Heart left ventricle (tissue), 16 donors: ENCODE measurements at regions not wholly inside any gene's neighbourhood (a gene's known extent, or its start where the extent isn't known, plus 50 kb on each side); places are given as distances from the start of the nearest gene placed in this dataset.
A peak's percentile ranks its signal among the peaks of the same experiment; 100 is the strongest.

ENCODE experiments used
- ATAC-seq, 4 donors: fragments of 200-7000 bp; cut with Tn5 transposase; one replicate each; pipeline ENCODE4 v1.9.1; 2020 to 2022; ENCODE audit warnings: moderate library complexity in 4 of 4, mild to moderate bottlenecking in 3 of 4, moderate number of reproducible peaks in 1 of 4
- DNase-seq, 5 donors: peaks; one replicate each; pipeline ENCODE4 v3.0.0-alpha.2; 2020
- H3K27ac ChIP-seq, 12 donors: fragments of 200-600 bp; sonication (generic) in 4 of 12; one replicate each; pipeline versions ENCODE4 v1.5.0 to v1.8.0; 2016 to 2022; ENCODE audit warnings: mild to moderate bottlenecking in 2 of 12
- H3K27me3 ChIP-seq, 9 donors: fragments of 200-600 bp; sonication (generic) in 2 of 9; one replicate each; pipeline versions ENCODE4 v1.5.1 to v1.8.0; 2016 to 2022; ENCODE audit warnings: mild to moderate bottlenecking in 3 of 9
- H3K36me3 ChIP-seq, 9 donors: fragments of 200-600 bp; sonication (generic) in 2 of 9; one replicate each; pipeline versions ENCODE4 v1.5.0 to v1.8.0; 2018 to 2022; ENCODE audit warnings: mild to moderate bottlenecking in 2 of 9
- H3K4me1 ChIP-seq, 12 donors: fragments of 200-600 bp; sonication (generic) in 4 of 12; one replicate each; pipeline versions ENCODE4 v1.5.0 to v1.8.0; 2016 to 2022; ENCODE audit warnings: mild to moderate bottlenecking in 3 of 12
- H3K4me3 ChIP-seq, 12 donors: fragments of 200-600 bp; sonication (generic) in 4 of 12; one replicate each; pipeline versions ENCODE4 v1.5.0 to v1.8.0; 2017 to 2022; ENCODE audit warnings: mild to moderate bottlenecking in 9 of 12, moderate library complexity in 4 of 12
- H3K9me3 ChIP-seq, 12 donors: fragments of 200-600 bp; sonication (generic) in 4 of 12; one replicate each; pipeline versions ENCODE4 v1.5.0 to v1.8.0; 2016 to 2022; ENCODE audit warnings: mild to moderate bottlenecking in 1 of 12
- POLR2A ChIP-seq, 2 donors: fragments of 450-650 bp; IDR thresholded peaks; one replicate each; pipeline ENCODE4 v1.6.1; 2017; ENCODE audit warnings: antibody characterized with exemption in 2 of 2, mild to moderate bottlenecking in 2 of 2, moderate library complexity in 2 of 2
- WGBS, 4 donors: extraction: QIAGEN DNeasy Blood & Tissue Kit in 2 of 4; methylation state at CpG; one replicate each; pipeline versions ENCODE4 v1.1.5 to v1.1.7; 2013 to 2018; 5-methylcytosine and 5-hydroxymethylcytosine counted together
- intact Hi-C, 10 donors: fragments of 100-400 bp; cut with DNase I; formaldehyde crosslinking; loops; one replicate each; pipeline versions ENCODE4 v1.11.1 to v1.14.2; 2022
- TF ChIP-seq, protein P1 (sequence below), 12 donors: fragments of 200-600 bp; sonication (generic) in 4 of 12; IDR thresholded peaks; one replicate each; pipeline versions ENCODE4 v1.5.0 to v1.8.0; 2018 to 2022; ENCODE audit warnings: antibody characterized with exemption in 12 of 12, mild to moderate bottlenecking in 5 of 12
- donor health status: ischemic (EF 13 %, LVEDD 7.1; RV severe dilation, severe dysfunction).
- donor health status: healthy with polysubstance abuse.
- donor health status: DM: no; HTN: yes; CAD: no.
- donor health status: DM: no; HTN: no; CAD: no.
- donor health status: ischemic (EF 25% LVEDD 6.9; RV normal size, moderate dysfunction).
- donor health status: ischemic (EF 25% LVEDD 5.7; RV mildly dilated, moderate dysfunction).
- donor health status: healthy.
- donor health status: DM: yes; HTN: yes; CAD: no.
- donor health status: ischemic (EF 35%, LVEDD 5.7; RV mildly dilated, moderate dysfunction).
- donor health status: nonischemic (EF 11% LVEDD 7.7; RV severe dilation, severe dysfunction).
- donor health status: DM: yes; HTN: yes; CAD: no.
- donor health status: PGD.
- donor health status: ischemic (EF 29% LVEDD 5.4; RV normal size, mild dysfunction).
- donor health status: nonischemic (EF 23%, LVEDD 6.1; RV moderate dilation, normal function).

DNA sequence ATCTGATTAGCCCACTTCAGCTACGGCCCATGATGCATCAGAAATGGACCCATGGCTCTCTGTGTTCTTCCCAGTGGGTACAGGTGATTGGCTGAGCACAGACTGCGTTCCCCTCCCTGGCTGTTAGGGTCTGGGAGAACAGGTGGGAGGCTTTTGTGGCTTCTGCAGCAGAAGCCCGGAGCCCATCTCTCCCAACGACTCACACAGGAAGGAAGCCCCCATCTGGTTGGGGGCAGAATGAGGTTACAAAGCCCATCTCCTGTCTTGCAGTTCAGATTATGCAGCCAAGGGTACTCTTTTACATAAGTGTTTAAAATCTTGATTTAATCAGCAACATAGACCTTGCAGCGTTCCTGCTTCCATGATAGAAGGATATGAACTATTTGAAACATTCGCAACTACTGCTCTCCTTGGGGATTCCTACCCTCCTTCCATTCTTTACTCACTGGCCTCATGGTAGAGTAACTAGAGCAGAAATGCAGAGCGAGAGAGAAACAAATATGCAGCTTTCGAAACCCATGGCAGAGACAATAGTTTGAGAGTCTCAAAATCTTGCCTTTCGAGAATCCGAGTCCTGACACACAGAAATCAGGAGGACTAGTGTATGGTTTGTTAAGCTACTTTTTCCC, 291.3 kb downstream of the TLE3 start:
- Histone ChIP-seq H3K9me3 (no peaks in the 10 kb centered on the region), H3K27ac (no peak overlapping the region), H3K4me1 (peaks cover 0 to 5% (median 0%) of the 10 kb centered on the region in 12 donors), H3K4me3 (no peak overlapping the region), H3K27me3 (peaks cover 0 to 16% (median 0%) of the 10 kb centered on the region in 9 donors), H3K36me3 (no peaks in the 10 kb centered on the region)
- TF ChIP-seq, protein P1, sequence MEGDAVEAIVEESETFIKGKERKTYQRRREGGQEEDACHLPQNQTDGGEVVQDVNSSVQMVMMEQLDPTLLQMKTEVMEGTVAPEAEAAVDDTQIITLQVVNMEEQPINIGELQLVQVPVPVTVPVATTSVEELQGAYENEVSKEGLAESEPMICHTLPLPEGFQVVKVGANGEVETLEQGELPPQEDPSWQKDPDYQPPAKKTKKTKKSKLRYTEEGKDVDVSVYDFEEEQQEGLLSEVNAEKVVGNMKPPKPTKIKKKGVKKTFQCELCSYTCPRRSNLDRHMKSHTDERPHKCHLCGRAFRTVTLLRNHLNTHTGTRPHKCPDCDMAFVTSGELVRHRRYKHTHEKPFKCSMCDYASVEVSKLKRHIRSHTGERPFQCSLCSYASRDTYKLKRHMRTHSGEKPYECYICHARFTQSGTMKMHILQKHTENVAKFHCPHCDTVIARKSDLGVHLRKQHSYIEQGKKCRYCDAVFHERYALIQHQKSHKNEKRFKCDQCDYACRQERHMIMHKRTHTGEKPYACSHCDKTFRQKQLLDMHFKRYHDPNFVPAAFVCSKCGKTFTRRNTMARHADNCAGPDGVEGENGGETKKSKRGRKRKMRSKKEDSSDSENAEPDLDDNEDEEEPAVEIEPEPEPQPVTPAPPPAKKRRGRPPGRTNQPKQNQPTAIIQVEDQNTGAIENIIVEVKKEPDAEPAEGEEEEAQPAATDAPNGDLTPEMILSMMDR (IDR thresholded peaks at IDR 0.05), result no peak
- no peak for TF ChIP-seq POLR2A (IDR thresholded peaks at IDR 0.05)
- intact Hi-C loops, result no loop called here
- 66 to 74% (median 72%) methylated on average over 9 to 10 of the region's 10 CpGs for WGBS, 4 donors
- no peak for DNase-seq
- no peak for ATAC-seq

- intact Hi-C loops, result no loop called here
- H3K27me3 ChIP-seq, result peaks cover 0 to 16% (median 0%) of the 10 kb centered on the region in 9 donors
- no peak overlapping the region for H3K4me3 ChIP-seq
- TF ChIP-seq POLR2A (IDR thresholded peaks at IDR 0.05), result no peak
- TF ChIP-seq, protein P1 (IDR thresholded peaks at IDR 0.05), result no peak
- H3K9me3 ChIP-seq, result no peaks in the 10 kb centered on the region
- DNase-seq (peak in 1 of 5 donors; percentile 55), ATAC-seq (peak in 2 of 4 donors; percentile 47 to 49)
- 62 to 81% (median 73%) methylated on average over 5 of the region's 5 CpGs for WGBS, 4 donors
- no peaks in the 10 kb centered on the region for H3K36me3 ChIP-seq
- H3K27ac ChIP-seq, result no peak overlapping the region
- H3K4me1 ChIP-seq, result peaks cover 0 to 5% (median 0%) of the 10 kb centered on the region in 12 donors
These were observed 290.0 kb downstream of the TLE3 start for GRCh38 chr15:69807721-69808120.

GRCh38 chr15:69808756-69809155, 289.0 kb downstream of the TLE3 start:
- H3K4me1 ChIP-seq, result peaks cover 0 to 5% (median 0%) of the 10 kb centered on the region in 12 donors
- H3K36me3 ChIP-seq, result no peaks in the 10 kb centered on the region
- H3K27ac ChIP-seq, result no peak overlapping the region
- H3K27me3 ChIP-seq, result peaks cover 0 to 22% (median 0%) of the 10 kb centered on the region in 9 donors
- H3K4me3 ChIP-seq, result no peak overlapping the region
- no peaks in the 10 kb centered on the region for H3K9me3 ChIP-seq
- intact Hi-C loops, result no loop called here
- ATAC-seq (no peak), DNase-seq (no peak)
- WGBS, 4 donors, result 71 to 82% (median 76%) methylated on average over 4 of the region's 4 CpGs
- TF ChIP-seq, protein P1 (IDR thresholded peaks at IDR 0.05), result no peak
- no peak for TF ChIP-seq POLR2A (IDR thresholded peaks at IDR 0.05)

- H3K4me3 ChIP-seq, result no peak overlapping the region
- DNase-seq (no peak), ATAC-seq (no peak)
- peaks cover 0 to 5% (median 0%) of the 10 kb centered on the region in 12 donors for H3K4me1 ChIP-seq
- WGBS, 4 donors, result 84 to 90% (median 87%) methylated on average over 2 of the region's 2 CpGs
- no peaks in the 10 kb centered on the region for H3K36me3 ChIP-seq
- peaks cover 0 to 24% (median 0%) of the 10 kb centered on the region in 9 donors for H3K27me3 ChIP-seq
- H3K27ac ChIP-seq, result no peak overlapping the region
- TF ChIP-seq, protein P1 (IDR thresholded peaks at IDR 0.05), result no peak
- no peak for TF ChIP-seq POLR2A (IDR thresholded peaks at IDR 0.05)
- H3K9me3 ChIP-seq, result no peaks in the 10 kb centered on the region
- intact Hi-C loops, result no loop called here
These were observed 288.3 kb downstream of the TLE3 start for GRCh38 chr15:69809421-69809820.
